Endothelial cell of umbilical vein (primary cell): ENCODE measurements at regions not wholly inside any gene's neighbourhood (a gene's known extent, or its start where the extent isn't known, plus 50 kb on each side); places are given as distances from the start of the nearest gene placed in this dataset.

Experiments
- BruUV-seq: library from RNA; stranded (reverse); fragments of 400-500 nt; replicated peaks from 2 replicates; lab custom pipeline; 2021; lab: Mats Ljungman, UMichigan
- CTCF ChIA-PET: fragments of 300-600, 350-600 bp; sonication (Branson Sonifier 250); formaldehyde crosslinking; loops from one replicate; lab custom pipeline; 2021; ENCODE audit warnings: antibody characterized with exemption, inconsistent platforms; lab: Charles Lee
- POLR2A ChIA-PET: fragments of 300-600, 350-600 bp; sonication (Branson Sonifier 250); formaldehyde crosslinking; loops from one replicate; lab custom pipeline; 2021; ENCODE audit warnings: antibody characterized with exemption, inconsistent platforms; lab: Charles Lee
- DNase-seq: peaks from one replicate; pipeline ENCODE4 v3.0.0-alpha.2; 2011; ENCODE audit warnings: low read depth, low spot score
- FAIRE-seq: peaks from 2 replicates; lab custom pipeline; 2011; peaks lifted over from hg19 to GRCh38; lab: Jason Lieb, UNC
- H2AFZ ChIP-seq: 2 replicates; pipeline ENCODE4 v1.6.0; 2012; ENCODE audit warnings: low read depth, low read length, control low read depth, inconsistent platforms
- H3K27ac ChIP-seq: 2 replicates; pipeline ENCODE4 v1.5.1; 2011; ENCODE audit warnings: low read depth, mild to moderate bottlenecking, control low read depth, low read length, moderate library complexity; ENCODE audit not compliant: insufficient read depth
- H3K27me3 ChIP-seq, 2 experiments: 2 replicates each; pipeline versions ENCODE4 v1.6.0 to v1.6.1; 2011; ENCODE audit warnings: low read length in 2 of 2, mixed read lengths in 1 of 2; ENCODE audit not compliant: control insufficient read depth in 2 of 2, insufficient read depth in 2 of 2
- H3K36me3 ChIP-seq, 2 experiments: 2 replicates in 1 of 2; 3 replicates in 1 of 2; pipeline ENCODE4 v1.5.1; 2011; ENCODE audit warnings: low read length in 2 of 2, mild to moderate bottlenecking in 1 of 2, moderate library complexity in 1 of 2; ENCODE audit not compliant: control insufficient read depth in 2 of 2, insufficient read depth in 2 of 2; ENCODE audit errors: extremely low read depth in 1 of 2
- H3K4me1 ChIP-seq: 3 replicates; pipeline ENCODE4 v1.5.1; 2011; ENCODE audit warnings: mild to moderate bottlenecking, low read length; ENCODE audit not compliant: control insufficient read depth, insufficient read depth; ENCODE audit errors: extremely low read depth
- H3K4me2 ChIP-seq: 2 replicates; pipeline ENCODE4 v1.6.1; 2011; ENCODE audit warnings: low read length, control low read depth, mixed read lengths; ENCODE audit not compliant: insufficient read depth
- H3K4me3 ChIP-seq, 3 experiments: fragments of 200-600 bp in 1 of 3; sonication (generic), shearing (Covaris generic) in 1 of 3; replicated peaks in 1 of 3; 2 replicates each; pipeline ENCODE4 v1.5.1; 2011 to 2016; ENCODE audit warnings: control low read depth in 3 of 3, low read length in 3 of 3, mild to moderate bottlenecking in 2 of 3, inconsistent platforms in 1 of 3, low read depth in 1 of 3, moderate library complexity in 1 of 3; ENCODE audit not compliant: insufficient read depth in 1 of 3
- H3K79me2 ChIP-seq: 2 replicates; pipeline ENCODE4 v1.6.0; 2012; ENCODE audit warnings: low read length, inconsistent platforms; ENCODE audit not compliant: control insufficient read depth, insufficient read depth
- H3K9ac ChIP-seq: replicated peaks from 2 replicates; pipeline ENCODE3; 2011; ENCODE audit warnings: low read length, control low read depth; ENCODE audit not compliant: insufficient read depth; ENCODE audit errors: extremely low read depth
- H3K9me1 ChIP-seq: replicated peaks from 3 replicates; pipeline ENCODE4 v1.6.0; 2011; ENCODE audit warnings: mild to moderate bottlenecking, low read length; ENCODE audit not compliant: control insufficient read depth, insufficient read depth; ENCODE audit errors: extremely low read depth
- H3K9me3 ChIP-seq: replicated peaks from 2 replicates; pipeline ENCODE4 v1.5.1; 2012; ENCODE audit warnings: low read length, inconsistent platforms; ENCODE audit not compliant: control insufficient read depth, insufficient read depth
- H4K20me1 ChIP-seq: replicated peaks from 2 replicates; pipeline ENCODE3; 2011; ENCODE audit warnings: mild to moderate bottlenecking, low read length; ENCODE audit not compliant: control insufficient read depth, insufficient read depth; ENCODE audit errors: extremely low read depth
- CTCF ChIP-seq, 2 donors: IDR thresholded peaks; 1 replicate in 1 of 2; 2 replicates in 1 of 2; pipeline ENCODE4 v1.5.1; 2011; ENCODE audit warnings: low read length in 2 of 2, mild to moderate bottlenecking in 2 of 2, moderate library complexity in 2 of 2, control low read depth in 1 of 2, inconsistent platforms in 1 of 2, low read depth in 1 of 2; ENCODE audit not compliant: insufficient read depth in 1 of 2; ENCODE audit errors: extremely low read depth in 1 of 2
- EZH2 ChIP-seq: IDR thresholded peaks from 2 replicates; pipeline ENCODE4 v1.6.1; 2012; ENCODE audit warnings: borderline replicate concordance, low read depth, mild to moderate bottlenecking, moderate library complexity, low read length, inconsistent platforms; ENCODE audit not compliant: severe bottlenecking
- FOS ChIP-seq: IDR thresholded peaks from 2 replicates; pipeline ENCODE4 v1.6.1; 2011; ENCODE audit warnings: mild to moderate bottlenecking, low read length, moderate library complexity, borderline replicate concordance; ENCODE audit not compliant: insufficient read depth
- GATA2 ChIP-seq: IDR thresholded peaks from 2 replicates; pipeline ENCODE4 v1.7.0; 2011; ENCODE audit warnings: low read depth, mild to moderate bottlenecking, moderate library complexity, mixed read lengths, low read length; ENCODE audit not compliant: insufficient read length, insufficient read depth
- JUN ChIP-seq: IDR thresholded peaks from 2 replicates; pipeline ENCODE4 v1.6.1; 2011; ENCODE audit warnings: borderline replicate concordance, low read depth; ENCODE audit not compliant: insufficient read length, insufficient read depth
- MYC ChIP-seq: IDR thresholded peaks from one replicate; pipeline ENCODE4 v1.6.1; 2011; ENCODE audit warnings: mild to moderate bottlenecking, low read depth, low read length
- POLR2A ChIP-seq: IDR thresholded peaks from 2 replicates; pipeline ENCODE4 v1.6.1; 2012; ENCODE audit warnings: low read depth, mild to moderate bottlenecking, control low read depth, low read length
- POLR2AphosphoS5 ChIP-seq: IDR thresholded peaks from 2 replicates; pipeline ENCODE4 v1.6.1; 2012; ENCODE audit warnings: low read depth, mild to moderate bottlenecking, control low read depth, low read length, moderate library complexity; ENCODE audit not compliant: insufficient read depth
- dilution Hi-C: fragments of 300-500 bp; cut with MboI; formaldehyde crosslinking; loops from one replicate; pipeline ENCODE4 v1.15.0; 2019; ENCODE audit warnings: low sequenced_read_pairs; ENCODE audit not compliant: extremely low pct_ligation_motif_present
- intact Hi-C: fragments of 100-400 bp; cut with micrococcal nuclease; formaldehyde crosslinking; loops from one replicate; pipeline ENCODE4 v1.10.0; 2022
- TF ChIP-seq, protein P1 (sequence below): IDR thresholded peaks from 2 replicates; pipeline ENCODE4 v1.6.1; 2011; ENCODE audit not compliant: insufficient read depth, insufficient read length

- CTCF ChIA-PET = no interaction called here
- dilution Hi-C loops = no loop called here
- H3K27ac ChIP-seq = no peak overlapping the region
These were observed 96.8 kb upstream of the WDR44 start for GRCh38 chrX:118249146-118249545.

GRCh38 chrX:118250445-118250844 is 95.5 kb upstream of the WDR44 start:
- H3K27me3 ChIP-seq = no peaks in the 10 kb centered on the region
- ChIA-PET POLR2A (no interaction called here), CTCF (interaction anchor here (0.7 to 1.2 kb wide), 2 partner anchors 24 to 254 kb away, joined by 3 read pairs; no protein-coding TSS in a partner anchor)
- H3K4me2 ChIP-seq = no peak overlapping the region
- no peaks in the 10 kb centered on the region for H3K9me1 ChIP-seq
- H3K4me3 ChIP-seq = no peak overlapping the region
- H4K20me1 ChIP-seq = no peaks in the 10 kb centered on the region
- H2AFZ ChIP-seq = no peak overlapping the region
- H3K4me1 ChIP-seq = no peaks in the 10 kb centered on the region
- DNase-seq (no peak), FAIRE-seq (no peak)
- no peaks in the 10 kb centered on the region for H3K79me2 ChIP-seq
- no TSS peak for BruUV-seq
- TF ChIP-seq CTCF (IDR thresholded peaks at IDR 0.05; ENCODE audit: extremely low read depth in 1 of 2, insufficient read depth in 1 of 2, low read depth in 1 of 2, low read length in 2 of 2) (no peak), JUN (no peak), POLR2A (no peak), MYC (no peak), EZH2 (no peak), FOS (no peak), GATA2 (no peak), POLR2AphosphoS5 (no peak)
- TF ChIP-seq, protein P1, sequence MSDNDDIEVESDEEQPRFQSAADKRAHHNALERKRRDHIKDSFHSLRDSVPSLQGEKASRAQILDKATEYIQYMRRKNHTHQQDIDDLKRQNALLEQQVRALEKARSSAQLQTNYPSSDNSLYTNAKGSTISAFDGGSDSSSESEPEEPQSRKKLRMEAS = no peak
- H3K9me3 ChIP-seq = no peaks in the 10 kb centered on the region
- no peak overlapping the region for H3K27ac ChIP-seq
- intact Hi-C loops (no loop called here), dilution Hi-C loops (no loop called here)
- no peak overlapping the region for H3K9ac ChIP-seq
- no peaks in the 10 kb centered on the region for H3K36me3 ChIP-seq

More at GRCh38 chrX:118249146-118249545, 96.8 kb upstream of the WDR44 start:
- no peaks in the 10 kb centered on the region for H4K20me1 ChIP-seq
- H3K4me2 ChIP-seq = no peak overlapping the region
- intact Hi-C loops = no loop called here
- no peak overlapping the region for H3K4me3 ChIP-seq
- no peak for DNase-seq
- H3K9me1 ChIP-seq = no peaks in the 10 kb centered on the region
- no peak overlapping the region for H2AFZ ChIP-seq
- H3K79me2 ChIP-seq = no peaks in the 10 kb centered on the region
- no TSS peak for BruUV-seq
- TF ChIP-seq FOS (no peak), CTCF (IDR thresholded peaks at IDR 0.05; ENCODE audit: extremely low read depth in 1 of 2, insufficient read depth in 1 of 2, low read depth in 1 of 2, low read length in 2 of 2) (no peak), JUN (no peak), GATA2 (no peak)
- no peaks in the 10 kb centered on the region for H3K4me1 ChIP-seq
- H3K9ac ChIP-seq = no peak overlapping the region
- H3K36me3 ChIP-seq = no peaks in the 10 kb centered on the region
- POLR2A ChIA-PET = no interaction called here
- H3K9me3 ChIP-seq = no peaks in the 10 kb centered on the region
- no peaks in the 10 kb centered on the region for H3K27me3 ChIP-seq
- no peak for FAIRE-seq
